Suppressor macrophage treated with lipopolysaccharide for 4 hours (primary cell): ENCODE measurements at regions not wholly inside any gene's neighbourhood (a gene's known extent, or its start where the extent isn't known, plus 50 kb on each side); places are given as distances from the start of the nearest gene placed in this dataset.

Experiments used
- DNase-seq: peaks from one replicate; pipeline ENCODE4 v3.0.0-alpha.2; 2020

GRCh38 chr13:31965361-31966066 is 66.1 kb upstream of the FRY start:
- peak; percentile 51 for DNase-seq

- DNase-seq, result no peak
Measured at GRCh38 chr13:31967155-31967554, 64.4 kb upstream of the FRY start.

DNA sequence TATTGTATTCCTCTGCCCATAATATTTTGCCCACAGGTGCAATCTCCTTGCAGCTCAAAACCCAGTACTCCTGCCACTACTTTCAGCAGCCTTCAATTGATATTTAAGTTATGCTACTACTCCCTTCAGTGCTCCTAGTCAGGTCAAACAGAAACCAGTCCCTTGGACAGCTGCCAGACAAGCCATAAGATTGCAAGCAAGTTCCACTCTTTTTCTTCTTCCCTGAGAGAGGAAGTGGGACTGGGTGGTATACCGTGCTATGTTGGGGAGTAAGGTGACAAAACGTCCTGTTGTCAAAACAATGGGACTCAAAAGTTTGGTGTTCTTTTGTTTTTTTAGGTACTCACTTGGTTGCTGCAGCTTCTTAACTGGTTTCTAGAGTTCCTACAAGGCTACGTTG is 63.1 kb upstream of the FRY start:
- DNase-seq, result peak; percentile 81

GRCh38 chr13:31970231-31970930 is 61.2 kb upstream of the FRY start:
- DNase-seq, result no peak

DNA sequence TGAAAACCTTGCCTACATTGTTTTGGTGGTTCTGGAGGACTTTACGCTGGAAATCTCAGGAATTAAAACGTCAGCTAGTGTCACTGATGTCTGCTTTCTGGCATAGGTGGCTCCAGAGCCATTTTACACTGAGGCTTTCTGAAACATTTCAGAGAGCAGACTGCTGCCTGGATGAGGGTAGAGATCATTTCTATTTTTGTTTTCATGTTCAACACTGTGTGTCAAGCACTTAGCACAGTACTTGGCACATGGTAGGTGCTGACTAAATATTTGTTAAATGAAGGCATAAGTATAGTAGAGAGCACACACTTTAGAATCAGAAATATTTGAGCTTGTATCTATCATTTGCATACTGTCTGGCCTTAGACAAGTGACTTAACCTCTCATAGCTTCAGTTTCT is 59.1 kb upstream of the FRY start:
- no peak for DNase-seq

DNA sequence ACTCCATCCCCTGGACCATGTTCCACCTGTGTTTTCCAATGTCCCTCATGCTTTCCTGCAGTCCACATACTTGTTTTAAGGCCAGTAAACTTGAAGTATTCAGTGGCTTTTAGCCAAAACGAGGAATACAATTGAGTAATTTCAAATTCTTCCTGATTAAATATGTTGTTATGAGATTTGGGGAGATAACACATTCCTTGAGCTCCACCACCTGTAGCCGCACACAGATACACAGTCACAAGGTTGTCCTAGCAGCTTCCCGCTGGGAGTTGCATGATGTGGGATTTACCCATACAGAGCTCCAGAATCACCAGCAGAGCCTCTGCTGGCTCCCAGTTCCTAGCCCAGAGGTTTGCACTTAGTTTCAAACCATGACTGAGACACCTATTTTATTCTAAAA is 53.6 kb upstream of the FRY start:
- DNase-seq, result no peak

DNA sequence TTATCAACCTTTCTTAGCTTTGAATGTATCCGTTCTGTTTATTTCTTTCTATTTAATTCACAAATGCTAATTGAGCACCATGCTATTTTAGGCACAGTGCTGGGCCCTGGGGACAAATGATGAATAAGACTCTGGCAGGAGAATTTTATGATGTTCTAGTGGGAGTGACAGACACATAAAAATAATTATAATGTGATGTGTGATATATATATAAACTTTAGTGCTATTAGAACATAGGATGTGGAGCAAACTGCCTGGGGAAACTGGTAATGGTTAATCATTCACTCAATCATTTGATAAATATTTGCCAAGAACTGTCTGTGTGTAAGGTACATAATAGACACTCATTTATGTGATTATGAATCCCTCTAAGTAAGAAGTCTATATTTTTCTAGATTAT is 50.7 kb upstream of the FRY start:
- DNase-seq, result no peak
